WTC11 (cell line): ENCODE measurements at regions not wholly inside any gene's neighbourhood (a gene's known extent, or its start where the extent isn't known, plus 50 kb on each side); places are given as distances from the start of the nearest gene placed in this dataset.

Experiments
- ATAC-seq: fragments of 200-7000 bp; cut with Tn5 transposase; 2 replicates; pipeline ENCODE4 v1.10.0; 2021; ENCODE audit warnings: mild to moderate bottlenecking, moderate library complexity
- CTCF ChIA-PET: fragments of 300-600 bp; sonication (Branson Sonifier 250); formaldehyde crosslinking; loops from one replicate; lab custom pipeline; 2021; ENCODE audit warnings: antibody characterized with exemption; lab: Charles Lee
- POLR2A ChIA-PET: fragments of 350-600 bp; sonication (Branson Sonifier 250); formaldehyde crosslinking; loops from one replicate; lab custom pipeline; 2021; ENCODE audit warnings: antibody characterized with exemption; lab: Charles Lee
- DNase-seq: peaks from one replicate; pipeline ENCODE4 v3.0.0; 2021; ENCODE audit warnings: low spot score
- H3K27ac Mint-ChIP-seq: 2 replicates; pipeline ENCODE4 v1.8.0; 2021; ENCODE audit warnings: mixed read lengths
- H3K27me3 Mint-ChIP-seq: 2 replicates; pipeline ENCODE4 v1.8.0; 2021; ENCODE audit warnings: low read depth, mild to moderate bottlenecking, moderate library complexity, mixed read lengths
- H3K36me3 Mint-ChIP-seq: 2 replicates; pipeline ENCODE4 v1.8.0; 2021; ENCODE audit warnings: mixed read lengths
- H3K4me1 Mint-ChIP-seq: 2 replicates; pipeline ENCODE4 v1.8.0; 2022; ENCODE audit warnings: mixed read lengths
- H3K4me3 Mint-ChIP-seq: 2 replicates; pipeline ENCODE4 v1.8.0; 2021; ENCODE audit warnings: mild to moderate bottlenecking, moderate library complexity, mixed read lengths
- H3K9me3 Mint-ChIP-seq: 2 replicates; pipeline ENCODE4 v1.8.0; 2021; ENCODE audit warnings: mixed read lengths
- CBFB ChIP-seq: sonication (generic); formaldehyde crosslinking; IDR thresholded peaks from 2 replicates; pipeline ENCODE4 v1.8.1; 2022; ENCODE audit warnings: mild to moderate bottlenecking, low read depth, missing genetic modification reagents
- CREM ChIP-seq: sonication (generic); formaldehyde crosslinking; IDR thresholded peaks from 2 replicates; pipeline ENCODE4 v1.8.1; 2022; ENCODE audit warnings: mild to moderate bottlenecking, missing genetic modification reagents, moderate library complexity
- MXD4 ChIP-seq: fragments of 250-450 bp; sonication (Bioruptor Pico); IDR thresholded peaks from 2 replicates; pipeline ENCODE4 v1.8.0; 2021; ENCODE audit warnings: mild to moderate bottlenecking, moderate library complexity, borderline replicate concordance
- NFYB ChIP-seq: sonication (generic); formaldehyde crosslinking; conservative IDR thresholded peaks from 2 replicates; pipeline ENCODE4 v1.8.0; 2022; ENCODE audit warnings: low read depth, missing genetic modification reagents
- RORB ChIP-seq: fragments of 250-450 bp; sonication (Bioruptor Pico); IDR thresholded peaks from 2 replicates; pipeline ENCODE4 v1.9.0; 2021; ENCODE audit warnings: mild to moderate bottlenecking
- SP1 ChIP-seq: sonication (generic); formaldehyde crosslinking; conservative IDR thresholded peaks from 2 replicates; pipeline ENCODE4 v1.8.1; 2022; ENCODE audit warnings: missing genetic modification reagents
- TEAD1 ChIP-seq: sonication (generic); formaldehyde crosslinking; IDR thresholded peaks from 2 replicates; pipeline ENCODE4 v1.8.0; 2022; ENCODE audit warnings: mild to moderate bottlenecking, missing genetic modification reagents
- ZNF121 ChIP-seq: sonication (generic); formaldehyde crosslinking; IDR thresholded peaks from 2 replicates; pipeline ENCODE4 v1.8.0; 2023; ENCODE audit warnings: missing genetic modification reagents
- ZNF317 ChIP-seq: sonication (generic); formaldehyde crosslinking; IDR thresholded peaks from 2 replicates; pipeline ENCODE4 v1.8.1; 2023; ENCODE audit warnings: low read depth, mild to moderate bottlenecking, moderate library complexity, missing genetic modification reagents, borderline replicate concordance
- TF ChIP-seq, protein P1 (sequence below): fragments of 250-450 bp; sonication (Bioruptor Pico); IDR thresholded peaks from 2 replicates; pipeline ENCODE4 v1.8.0; 2021; ENCODE audit warnings: mild to moderate bottlenecking
- TF ChIP-seq, protein P2 (sequence below): sonication (generic); formaldehyde crosslinking; IDR thresholded peaks from 2 replicates; pipeline ENCODE4 v1.8.0; 2023; ENCODE audit warnings: mild to moderate bottlenecking, missing genetic modification reagents
- TF ChIP-seq, protein P3 (sequence below): sonication (generic); formaldehyde crosslinking; conservative IDR thresholded peaks from 2 replicates; pipeline ENCODE4 v1.8.1; 2023; ENCODE audit warnings: mild to moderate bottlenecking, low read depth, missing genetic modification reagents, moderate library complexity
- TF ChIP-seq, protein P4 (sequence below): sonication (generic); formaldehyde crosslinking; IDR thresholded peaks from 2 replicates; pipeline ENCODE4 v1.8.1; 2023; ENCODE audit warnings: mild to moderate bottlenecking, missing genetic modification reagents, moderate library complexity
- TF ChIP-seq, protein P5 (sequence below): sonication (generic); formaldehyde crosslinking; IDR thresholded peaks from 2 replicates; pipeline ENCODE4 v1.8.1; 2022; ENCODE audit warnings: mild to moderate bottlenecking, moderate library complexity, missing genetic modification reagents

DNA sequence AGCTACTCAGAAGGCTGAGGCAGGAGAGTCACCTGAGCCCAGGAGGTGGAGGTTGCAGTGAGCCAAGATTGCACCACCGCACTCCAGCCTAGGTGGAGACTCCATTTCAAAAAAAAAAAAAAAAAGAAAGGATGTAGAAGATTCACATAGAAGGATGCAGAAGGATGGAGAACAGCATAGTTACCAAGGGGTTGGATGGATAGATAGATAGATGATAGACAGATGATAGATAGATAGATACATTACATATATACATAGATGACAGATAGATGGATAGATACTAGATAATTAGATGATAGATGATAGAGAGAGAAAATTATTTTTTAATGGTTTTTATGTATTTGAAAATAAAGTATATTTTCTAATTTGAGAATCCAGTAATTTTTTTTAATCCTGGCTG is 160.7 kb upstream of the ARID1B start (continued):
- TF ChIP-seq, protein P1, sequence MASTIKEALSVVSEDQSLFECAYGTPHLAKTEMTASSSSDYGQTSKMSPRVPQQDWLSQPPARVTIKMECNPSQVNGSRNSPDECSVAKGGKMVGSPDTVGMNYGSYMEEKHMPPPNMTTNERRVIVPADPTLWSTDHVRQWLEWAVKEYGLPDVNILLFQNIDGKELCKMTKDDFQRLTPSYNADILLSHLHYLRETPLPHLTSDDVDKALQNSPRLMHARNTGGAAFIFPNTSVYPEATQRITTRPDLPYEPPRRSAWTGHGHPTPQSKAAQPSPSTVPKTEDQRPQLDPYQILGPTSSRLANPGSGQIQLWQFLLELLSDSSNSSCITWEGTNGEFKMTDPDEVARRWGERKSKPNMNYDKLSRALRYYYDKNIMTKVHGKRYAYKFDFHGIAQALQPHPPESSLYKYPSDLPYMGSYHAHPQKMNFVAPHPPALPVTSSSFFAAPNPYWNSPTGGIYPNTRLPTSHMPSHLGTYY (CRISPR knock-in tag): no peak
- no peak for TF ChIP-seq RORB (CRISPR knock-in tag)

DNA sequence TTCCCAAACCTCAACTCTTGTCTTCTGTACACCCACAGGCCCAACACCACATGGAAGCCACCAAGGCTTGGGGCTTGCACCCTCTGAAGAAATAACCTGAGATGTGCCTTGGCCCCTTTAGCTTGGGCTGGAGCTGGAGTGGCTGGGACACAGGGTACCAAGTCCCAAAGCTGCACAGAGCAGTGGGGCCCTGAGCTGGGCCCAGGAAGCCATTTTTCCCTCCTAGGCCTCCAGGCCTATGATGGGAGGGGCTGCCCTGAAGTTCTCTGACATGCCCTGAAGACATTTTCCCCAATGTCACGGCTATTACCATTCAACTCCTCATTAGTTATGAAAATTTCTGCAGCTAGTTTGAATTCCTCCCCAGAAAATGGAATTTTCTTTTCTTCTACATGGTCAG is 163.2 kb upstream of the ARID1B start:
- TF ChIP-seq, protein P2, sequence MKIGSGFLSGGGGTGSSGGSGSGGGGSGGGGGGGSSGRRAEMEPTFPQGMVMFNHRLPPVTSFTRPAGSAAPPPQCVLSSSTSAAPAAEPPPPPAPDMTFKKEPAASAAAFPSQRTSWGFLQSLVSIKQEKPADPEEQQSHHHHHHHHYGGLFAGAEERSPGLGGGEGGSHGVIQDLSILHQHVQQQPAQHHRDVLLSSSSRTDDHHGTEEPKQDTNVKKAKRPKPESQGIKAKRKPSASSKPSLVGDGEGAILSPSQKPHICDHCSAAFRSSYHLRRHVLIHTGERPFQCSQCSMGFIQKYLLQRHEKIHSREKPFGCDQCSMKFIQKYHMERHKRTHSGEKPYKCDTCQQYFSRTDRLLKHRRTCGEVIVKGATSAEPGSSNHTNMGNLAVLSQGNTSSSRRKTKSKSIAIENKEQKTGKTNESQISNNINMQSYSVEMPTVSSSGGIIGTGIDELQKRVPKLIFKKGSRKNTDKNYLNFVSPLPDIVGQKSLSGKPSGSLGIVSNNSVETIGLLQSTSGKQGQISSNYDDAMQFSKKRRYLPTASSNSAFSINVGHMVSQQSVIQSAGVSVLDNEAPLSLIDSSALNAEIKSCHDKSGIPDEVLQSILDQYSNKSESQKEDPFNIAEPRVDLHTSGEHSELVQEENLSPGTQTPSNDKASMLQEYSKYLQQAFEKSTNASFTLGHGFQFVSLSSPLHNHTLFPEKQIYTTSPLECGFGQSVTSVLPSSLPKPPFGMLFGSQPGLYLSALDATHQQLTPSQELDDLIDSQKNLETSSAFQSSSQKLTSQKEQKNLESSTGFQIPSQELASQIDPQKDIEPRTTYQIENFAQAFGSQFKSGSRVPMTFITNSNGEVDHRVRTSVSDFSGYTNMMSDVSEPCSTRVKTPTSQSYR (CRISPR knock-in tag): no peak
- TF ChIP-seq, protein P3, sequence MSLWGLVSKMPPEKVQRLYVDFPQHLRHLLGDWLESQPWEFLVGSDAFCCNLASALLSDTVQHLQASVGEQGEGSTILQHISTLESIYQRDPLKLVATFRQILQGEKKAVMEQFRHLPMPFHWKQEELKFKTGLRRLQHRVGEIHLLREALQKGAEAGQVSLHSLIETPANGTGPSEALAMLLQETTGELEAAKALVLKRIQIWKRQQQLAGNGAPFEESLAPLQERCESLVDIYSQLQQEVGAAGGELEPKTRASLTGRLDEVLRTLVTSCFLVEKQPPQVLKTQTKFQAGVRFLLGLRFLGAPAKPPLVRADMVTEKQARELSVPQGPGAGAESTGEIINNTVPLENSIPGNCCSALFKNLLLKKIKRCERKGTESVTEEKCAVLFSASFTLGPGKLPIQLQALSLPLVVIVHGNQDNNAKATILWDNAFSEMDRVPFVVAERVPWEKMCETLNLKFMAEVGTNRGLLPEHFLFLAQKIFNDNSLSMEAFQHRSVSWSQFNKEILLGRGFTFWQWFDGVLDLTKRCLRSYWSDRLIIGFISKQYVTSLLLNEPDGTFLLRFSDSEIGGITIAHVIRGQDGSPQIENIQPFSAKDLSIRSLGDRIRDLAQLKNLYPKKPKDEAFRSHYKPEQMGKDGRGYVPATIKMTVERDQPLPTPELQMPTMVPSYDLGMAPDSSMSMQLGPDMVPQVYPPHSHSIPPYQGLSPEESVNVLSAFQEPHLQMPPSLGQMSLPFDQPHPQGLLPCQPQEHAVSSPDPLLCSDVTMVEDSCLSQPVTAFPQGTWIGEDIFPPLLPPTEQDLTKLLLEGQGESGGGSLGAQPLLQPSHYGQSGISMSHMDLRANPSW (CRISPR knock-in tag): no peak
- TF ChIP-seq MXD4 (CRISPR knock-in tag) (no peak), SP1 (CRISPR knock-in tag) (no peak), TEAD1 (no peak), CREM (CRISPR knock-in tag) (no peak), ZNF121 (CRISPR knock-in tag) (no peak), NFYB (no peak)
- TF ChIP-seq, protein P4, sequence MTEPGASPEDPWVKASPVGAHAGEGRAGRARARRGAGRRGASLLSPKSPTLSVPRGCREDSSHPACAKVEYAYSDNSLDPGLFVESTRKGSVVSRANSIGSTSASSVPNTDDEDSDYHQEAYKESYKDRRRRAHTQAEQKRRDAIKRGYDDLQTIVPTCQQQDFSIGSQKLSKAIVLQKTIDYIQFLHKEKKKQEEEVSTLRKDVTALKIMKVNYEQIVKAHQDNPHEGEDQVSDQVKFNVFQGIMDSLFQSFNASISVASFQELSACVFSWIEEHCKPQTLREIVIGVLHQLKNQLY (CRISPR knock-in tag): no peak
- TF ChIP-seq, protein P5, sequence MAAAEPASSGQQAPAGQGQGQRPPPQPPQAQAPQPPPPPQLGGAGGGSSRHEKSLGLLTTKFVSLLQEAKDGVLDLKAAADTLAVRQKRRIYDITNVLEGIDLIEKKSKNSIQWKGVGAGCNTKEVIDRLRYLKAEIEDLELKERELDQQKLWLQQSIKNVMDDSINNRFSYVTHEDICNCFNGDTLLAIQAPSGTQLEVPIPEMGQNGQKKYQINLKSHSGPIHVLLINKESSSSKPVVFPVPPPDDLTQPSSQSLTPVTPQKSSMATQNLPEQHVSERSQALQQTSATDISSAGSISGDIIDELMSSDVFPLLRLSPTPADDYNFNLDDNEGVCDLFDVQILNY (CRISPR knock-in tag): no peak
- ATAC-seq: no peak
- peaks cover 44% of the 10 kb centered on the region for H3K36me3 Mint-ChIP-seq
- H3K9me3 Mint-ChIP-seq: peaks cover 44% of the 10 kb centered on the region
- ChIA-PET CTCF (no interaction called here), POLR2A (no interaction called here)
- no peak overlapping the region for H3K27ac Mint-ChIP-seq
- DNase-seq: no peak
- no peak overlapping the region for H3K4me3 Mint-ChIP-seq
- H3K27me3 Mint-ChIP-seq: peaks cover 6% of the 10 kb centered on the region
- peaks cover 4% of the 10 kb centered on the region for H3K4me1 Mint-ChIP-seq

DNA sequence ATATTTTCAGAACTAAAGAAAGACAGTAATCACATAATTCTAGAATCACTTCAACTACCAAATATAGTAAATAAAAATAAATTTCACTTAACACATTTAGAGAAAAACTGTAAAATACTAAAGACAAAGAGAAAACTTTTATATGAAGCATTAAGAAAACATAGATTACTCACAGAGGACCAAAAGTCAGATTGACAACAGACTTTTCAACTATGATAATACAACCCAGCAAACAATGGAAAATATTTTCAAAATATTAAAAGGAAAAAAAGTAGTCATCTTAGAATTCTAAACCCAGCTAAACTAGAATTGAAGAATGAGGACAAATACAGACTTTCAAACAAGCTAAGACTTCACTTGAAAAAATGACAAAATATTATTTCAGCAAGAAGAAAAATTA is 164.8 kb upstream of the ARID1B start:
- Mint-ChIP-seq H3K27me3 (peaks cover 6% of the 10 kb centered on the region), H3K9me3 (peaks cover 49% of the 10 kb centered on the region), H3K27ac (no peak overlapping the region), H3K4me3 (no peak overlapping the region), H3K36me3 (peaks cover 44% of the 10 kb centered on the region), H3K4me1 (no peaks in the 10 kb centered on the region)
- ATAC-seq (no peak), DNase-seq (no peak)
- CTCF ChIA-PET: no interaction called here
- POLR2A ChIA-PET: no interaction called here
- TF ChIP-seq ZNF317 (CRISPR knock-in tag) (peak; percentile 85; the same call in 1 of the 2 replicates), CBFB (CRISPR knock-in tag) (no peak)
